ENCODE measurements at regions not wholly inside any gene's neighbourhood (a gene's known extent, or its start where the extent isn't known, plus 50 kb on each side); places are given as distances from the start of the nearest gene placed in this dataset.

- no peaks in the 10 kb centered on the region for H3K4me1 Mint-ChIP-seq
- Histone ChIP-seq H3K4me2 (replicated peaks; ENCODE audit: low read depth, low read length, poor library complexity, severe bottlenecking) (no peak overlapping the region), H3K9ac (ENCODE audit: low read length) (no peak overlapping the region), H3K27me3 (replicated peaks in 1 of 4; ENCODE audit: control extremely low read depth in 1 of 4, control insufficient read depth in 3 of 4, insufficient read depth in 4 of 4, low read length in 3 of 4) (no peaks in the 10 kb centered on the region), H3K4me1 (ENCODE audit: control insufficient read depth in 2 of 2, insufficient read depth in 2 of 2, low read length in 2 of 2) (no peaks in the 10 kb centered on the region), H3K4me3 (ENCODE audit: control extremely low read depth in 1 of 5, extremely low read depth in 1 of 5, insufficient read depth in 1 of 5, low read depth in 2 of 5, low read length in 4 of 5) (no peak overlapping the region), H3K36me3 (replicated peaks in 1 of 2; ENCODE audit: control extremely low read depth in 1 of 2, control insufficient read depth in 1 of 2, extremely low read depth in 1 of 2, insufficient read depth in 2 of 2, low read length in 1 of 2) (no peaks in the 10 kb centered on the region), H3K79me2 (ENCODE audit: control insufficient read depth, insufficient read depth, low read length) (no peaks in the 10 kb centered on the region), H2AFZ (ENCODE audit: insufficient read depth, low read depth, low read length, poor library complexity, severe bottlenecking) (no peak overlapping the region), H4K20me1 (ENCODE audit: control insufficient read depth, insufficient read depth, low read length, poor library complexity, severe bottlenecking) (no peaks in the 10 kb centered on the region), H3K27ac (ENCODE audit: low read length in 2 of 2) (no peak overlapping the region), H3K9me3 (ENCODE audit: control extremely low read depth in 1 of 3, control insufficient read depth in 2 of 3, insufficient read depth in 1 of 3, low read length in 2 of 3) (peaks cover 0 to 3% (median 0%) of the 10 kb centered on the region in 3 donors)
- CTCF ChIA-PET = no interaction called here
- H3K27ac Mint-ChIP-seq = no peak overlapping the region
- intact Hi-C loops (cut with micrococcal nuclease) = no loop called here
- no CpG with 5 or more reads among the region's 1 CpG for WGBS (ENCODE audit: insufficient coverage)
- DNase-seq (no peak), ATAC-seq (ENCODE audit: low read depth) (no peak)
- no peaks in the 10 kb centered on the region for H3K27me3 Mint-ChIP-seq
- POLR2A ChIA-PET = no interaction called here
- no peaks in the 10 kb centered on the region for H3K9me3 Mint-ChIP-seq (ENCODE audit: insufficient read depth)
- TF ChIP-seq CTCF (IDR thresholded peaks at IDR 0.05) (no peak), EZH2 (IDR thresholded peaks at IDR 0.05; ENCODE audit: borderline replicate concordance, insufficient read depth, low read depth, low read length, poor library complexity, severe bottlenecking) (no peak)
- H3K4me3 Mint-ChIP-seq = no peak overlapping the region
Observed at GRCh38 chr4:107215222-107215621, 179.1 kb upstream of the DKK2 start.

GRCh38 chr4:107213880-107214279 is 177.8 kb upstream of the DKK2 start:
- H3K79me2 ChIP-seq (ENCODE audit: control insufficient read depth, insufficient read depth, low read length) = no peaks in the 10 kb centered on the region
- H3K27ac Mint-ChIP-seq = no peak overlapping the region
- no peak overlapping the region for H2AFZ ChIP-seq (ENCODE audit: insufficient read depth, low read depth, low read length, poor library complexity, severe bottlenecking)
- no peak for ATAC-seq (ENCODE audit: low read depth)
- no peak overlapping the region for H3K27ac ChIP-seq (ENCODE audit: low read length in 2 of 2)
- no peak overlapping the region for H3K4me2 ChIP-seq (replicated peaks; ENCODE audit: low read depth, low read length, poor library complexity, severe bottlenecking)
- intact Hi-C loops (cut with micrococcal nuclease) = no loop called here
- WGBS (ENCODE audit: insufficient coverage) = no CpG with 5 or more reads among the region's 2 CpGs
- H4K20me1 ChIP-seq (ENCODE audit: control insufficient read depth, insufficient read depth, low read length, poor library complexity, severe bottlenecking) = no peaks in the 10 kb centered on the region
- no peaks in the 10 kb centered on the region for H3K36me3 ChIP-seq (replicated peaks in 1 of 2; ENCODE audit: control extremely low read depth in 1 of 2, control insufficient read depth in 1 of 2, extremely low read depth in 1 of 2, insufficient read depth in 2 of 2, low read length in 1 of 2)
- no peaks in the 10 kb centered on the region for H3K27me3 ChIP-seq (replicated peaks in 1 of 4; ENCODE audit: control extremely low read depth in 1 of 4, control insufficient read depth in 3 of 4, insufficient read depth in 4 of 4, low read length in 3 of 4)
- DNase-seq = no peak
- H3K4me3 Mint-ChIP-seq = no peak overlapping the region
- peaks cover 0 to 3% (median 0%) of the 10 kb centered on the region in 3 donors for H3K9me3 ChIP-seq (ENCODE audit: control extremely low read depth in 1 of 3, control insufficient read depth in 2 of 3, insufficient read depth in 1 of 3, low read length in 2 of 3)
- H3K9me3 Mint-ChIP-seq (ENCODE audit: insufficient read depth) = no peaks in the 10 kb centered on the region
- H3K27me3 Mint-ChIP-seq = no peaks in the 10 kb centered on the region
- H3K9ac ChIP-seq (ENCODE audit: low read length) = no peak overlapping the region
- CTCF ChIA-PET = no interaction called here
- H3K4me3 ChIP-seq (ENCODE audit: control extremely low read depth in 1 of 5, extremely low read depth in 1 of 5, insufficient read depth in 1 of 5, low read depth in 2 of 5, low read length in 4 of 5) = no peak overlapping the region
- POLR2A ChIA-PET = no interaction called here
- TF ChIP-seq CTCF (IDR thresholded peaks at IDR 0.05) (no peak), EZH2 (IDR thresholded peaks at IDR 0.05; ENCODE audit: borderline replicate concordance, insufficient read depth, low read depth, low read length, poor library complexity, severe bottlenecking) (no peak)
- H3K4me1 Mint-ChIP-seq = no peaks in the 10 kb centered on the region
- H3K4me1 ChIP-seq (ENCODE audit: control insufficient read depth in 2 of 2, insufficient read depth in 2 of 2, low read length in 2 of 2) = no peaks in the 10 kb centered on the region

Data from B cell (primary cell).